ENCODE measurements at regions not wholly inside any gene's neighbourhood (a gene's known extent, or its start where the extent isn't known, plus 50 kb on each side); places are given as distances from the start of the nearest gene placed in this dataset.

DNA sequence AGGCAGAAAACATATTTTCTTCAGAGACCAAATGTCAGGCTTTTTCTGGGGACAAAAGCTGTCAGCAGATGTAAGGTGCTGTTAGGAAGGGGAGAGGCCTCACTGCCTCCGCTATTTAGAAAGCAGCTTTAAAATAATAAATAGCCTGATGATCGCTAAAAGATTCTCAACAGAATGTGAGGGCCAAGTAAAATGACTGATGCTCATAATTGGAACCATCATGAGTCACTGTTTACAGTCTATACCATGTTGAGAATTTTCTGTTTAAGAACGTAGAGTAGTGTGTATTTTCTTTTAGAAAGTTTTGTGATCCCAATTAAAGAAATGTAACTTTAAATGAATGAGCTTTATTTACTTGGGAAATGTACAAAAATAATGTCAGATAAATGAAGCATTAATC lies 220.0 kb downstream of the CLIC5 start:
- no peaks in the 10 kb centered on the region for H3K4me1 ChIP-seq (ENCODE audit: control insufficient read depth, insufficient read depth, low read length)
- no peaks in the 10 kb centered on the region for H3K9me3 Mint-ChIP-seq
- H3K9me3 ChIP-seq (ENCODE audit: control insufficient read depth, insufficient read depth, low read length): no peaks in the 10 kb centered on the region
- peaks cover 6 to 11% of the 10 kb centered on the region in 2 donors for H3K27me3 Mint-ChIP-seq (ENCODE audit: low read depth in 2 of 2)
- H3K36me3 Mint-ChIP-seq: no peaks in the 10 kb centered on the region
- H3K36me3 ChIP-seq (ENCODE audit: control insufficient read depth, insufficient read depth, low read length): no peaks in the 10 kb centered on the region
- H3K27ac ChIP-seq (ENCODE audit: low read length): no peak overlapping the region
- H3K27ac Mint-ChIP-seq: no peak overlapping the region
- no peak overlapping the region for H3K4me3 ChIP-seq (ENCODE audit: low read length)
- ATAC-seq (no peak), DNase-seq (no peak)
- H3K4me1 Mint-ChIP-seq: no peaks in the 10 kb centered on the region
- H3K4me3 Mint-ChIP-seq: no peak overlapping the region
- 94% methylated on average over 3 of the region's 3 CpGs for WGBS (ENCODE audit: insufficient coverage)
- intact Hi-C loops (cut with micrococcal nuclease): no loop called here
- no peaks in the 10 kb centered on the region for H3K27me3 ChIP-seq (ENCODE audit: control insufficient read depth, insufficient read depth, low read length)
- TF ChIP-seq CTCF (IDR thresholded peaks at IDR 0.05): no peak

DNA sequence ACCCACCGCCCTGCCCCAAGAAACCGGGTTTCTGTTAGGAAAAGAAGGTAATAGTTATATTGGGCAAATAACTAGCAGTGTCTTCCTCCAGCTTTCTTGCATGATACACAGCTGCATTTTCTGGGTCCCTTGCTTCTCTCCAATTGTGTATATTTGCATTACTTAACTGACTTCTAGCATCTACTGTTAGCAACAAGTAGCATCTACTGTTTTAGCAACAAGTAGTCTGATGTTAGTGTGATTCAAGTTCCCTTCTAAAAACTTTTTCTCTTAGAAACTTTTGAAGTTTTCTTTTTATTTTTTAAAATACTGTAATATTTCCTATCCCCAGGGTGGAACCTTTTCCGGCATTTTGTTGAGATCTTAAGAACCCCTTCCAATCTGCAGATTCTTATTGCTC lies 221.2 kb downstream of the CLIC5 start:
- Mint-ChIP-seq H3K36me3 (no peaks in the 10 kb centered on the region), H3K9me3 (no peaks in the 10 kb centered on the region), H3K27ac (no peak overlapping the region), H3K27me3 (ENCODE audit: low read depth in 2 of 2) (peaks cover 14% of the 10 kb centered on the region in 2 donors), H3K4me1 (no peaks in the 10 kb centered on the region), H3K4me3 (no peak overlapping the region)
- intact Hi-C loops (cut with micrococcal nuclease): no loop called here
- no peaks in the 10 kb centered on the region for H3K36me3 ChIP-seq (ENCODE audit: control insufficient read depth, insufficient read depth, low read length)
- H3K27ac ChIP-seq (ENCODE audit: low read length): no peak overlapping the region
- WGBS (ENCODE audit: insufficient coverage): 75% methylated on average over 3 of the region's 3 CpGs
- H3K4me3 ChIP-seq (ENCODE audit: low read length): no peak overlapping the region
- DNase-seq: no peak
- TF ChIP-seq CTCF (IDR thresholded peaks at IDR 0.05): no peak
- no peaks in the 10 kb centered on the region for H3K9me3 ChIP-seq (ENCODE audit: control insufficient read depth, insufficient read depth, low read length)
- ATAC-seq: no peak
- H3K27me3 ChIP-seq (ENCODE audit: control insufficient read depth, insufficient read depth, low read length): no peaks in the 10 kb centered on the region
- H3K4me1 ChIP-seq (ENCODE audit: control insufficient read depth, insufficient read depth, low read length): no peaks in the 10 kb centered on the region

- H3K4me3 Mint-ChIP-seq: no peak overlapping the region
- peaks cover 11 to 14% of the 10 kb centered on the region in 2 donors for H3K27me3 Mint-ChIP-seq (ENCODE audit: low read depth in 2 of 2)
- DNase-seq: no peak
- Histone ChIP-seq H3K4me3 (ENCODE audit: low read length) (no peak overlapping the region), H3K4me1 (ENCODE audit: control insufficient read depth, insufficient read depth, low read length) (no peaks in the 10 kb centered on the region), H3K27ac (ENCODE audit: low read length) (no peak overlapping the region), H3K27me3 (ENCODE audit: control insufficient read depth, insufficient read depth, low read length) (no peaks in the 10 kb centered on the region), H3K36me3 (ENCODE audit: control insufficient read depth, insufficient read depth, low read length) (no peaks in the 10 kb centered on the region), H3K9me3 (ENCODE audit: control insufficient read depth, insufficient read depth, low read length) (no peaks in the 10 kb centered on the region)
- WGBS (ENCODE audit: insufficient coverage): 73% methylated on average over 2 of the region's 4 CpGs
- H3K27ac Mint-ChIP-seq: no peak overlapping the region
- no peak for ATAC-seq
- H3K36me3 Mint-ChIP-seq: no peaks in the 10 kb centered on the region
- no peak for TF ChIP-seq CTCF (IDR thresholded peaks at IDR 0.05)
- H3K9me3 Mint-ChIP-seq: no peaks in the 10 kb centered on the region
- H3K4me1 Mint-ChIP-seq: no peaks in the 10 kb centered on the region
- intact Hi-C loops (cut with micrococcal nuclease): no loop called here
Observed at GRCh38 chr6:45791211-45792168, 224.2 kb downstream of the CLIC5 start.

DNA sequence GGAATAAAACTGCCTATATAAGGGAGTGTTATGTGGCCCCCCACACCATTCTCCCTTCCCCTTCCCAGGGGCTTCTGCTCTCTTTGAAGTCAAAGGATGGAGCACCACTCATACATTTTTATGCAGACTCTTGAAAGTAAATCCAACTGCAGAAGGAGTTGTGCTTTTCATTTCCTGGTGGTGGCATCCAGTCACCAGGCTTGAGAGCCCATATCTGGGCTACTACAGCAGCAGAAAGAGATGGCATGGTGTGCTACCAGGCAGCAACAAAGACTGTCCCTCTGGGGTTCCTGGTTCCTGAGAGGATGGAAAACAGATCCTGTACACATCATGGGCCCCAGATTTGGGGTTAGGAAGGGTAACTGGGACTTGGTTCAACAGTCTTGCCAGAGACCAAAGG lies 226.4 kb downstream of the CLIC5 start:
- Histone ChIP-seq H3K9me3 (ENCODE audit: control insufficient read depth, insufficient read depth, low read length) (no peaks in the 10 kb centered on the region), H3K36me3 (ENCODE audit: control insufficient read depth, insufficient read depth, low read length) (no peaks in the 10 kb centered on the region), H3K27ac (ENCODE audit: low read length) (no peak overlapping the region), H3K27me3 (ENCODE audit: control insufficient read depth, insufficient read depth, low read length) (no peaks in the 10 kb centered on the region), H3K4me3 (ENCODE audit: low read length) (no peak overlapping the region), H3K4me1 (ENCODE audit: control insufficient read depth, insufficient read depth, low read length) (no peaks in the 10 kb centered on the region)
- ATAC-seq (no peak), DNase-seq (no peak)
- TF ChIP-seq CTCF (IDR thresholded peaks at IDR 0.05): no peak
- intact Hi-C loops (cut with micrococcal nuclease): no loop called here
- H3K9me3 Mint-ChIP-seq: no peaks in the 10 kb centered on the region
- H3K27me3 Mint-ChIP-seq (ENCODE audit: low read depth in 2 of 2): peaks cover 8 to 14% of the 10 kb centered on the region in 2 donors
- no peak overlapping the region for H3K27ac Mint-ChIP-seq
- no peak overlapping the region for H3K4me3 Mint-ChIP-seq
- no peaks in the 10 kb centered on the region for H3K36me3 Mint-ChIP-seq
- no peaks in the 10 kb centered on the region for H3K4me1 Mint-ChIP-seq

Measured in natural killer cell (primary cell).